ENCODE measurements at regions not wholly inside any gene's neighbourhood (a gene's known extent, or its start where the extent isn't known, plus 50 kb on each side); places are given as distances from the start of the nearest gene placed in this dataset.

DNA sequence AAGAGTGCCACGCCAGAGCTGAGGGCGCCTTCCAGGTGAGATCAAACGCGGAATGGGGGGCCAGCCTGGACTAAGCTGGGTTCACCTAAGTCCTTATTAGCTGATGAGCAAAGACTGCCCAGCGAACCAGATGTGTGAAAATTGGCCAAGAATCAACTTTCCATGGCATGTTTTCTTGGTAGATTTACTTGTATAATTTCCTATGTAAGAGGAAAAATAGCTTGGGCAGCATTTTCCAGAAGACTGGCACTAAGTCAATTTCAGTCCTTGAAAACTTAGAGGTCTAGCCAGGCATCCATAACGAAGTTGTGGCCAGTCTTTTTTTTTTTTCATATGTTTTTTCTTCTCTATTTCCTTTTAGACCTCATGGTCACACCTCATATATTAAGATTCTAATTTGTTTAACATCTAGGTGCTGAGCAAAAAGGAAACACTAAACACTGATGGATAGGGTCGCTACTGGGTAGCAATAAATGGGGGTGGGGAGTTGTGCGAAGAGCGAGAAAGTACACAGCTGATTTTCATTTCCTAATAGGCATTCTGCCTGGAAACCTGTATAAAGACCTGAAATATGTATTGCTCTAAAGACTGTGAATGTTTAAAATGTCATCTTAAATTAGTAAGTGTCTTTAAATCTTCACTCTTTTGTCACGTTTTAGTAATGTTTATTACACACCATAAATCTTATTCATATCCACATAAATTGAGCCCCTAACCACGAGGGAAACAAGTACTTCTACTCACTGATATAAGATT lies 188.8 kb downstream of the CD83 start:
- TF ChIP-seq, protein P1, sequence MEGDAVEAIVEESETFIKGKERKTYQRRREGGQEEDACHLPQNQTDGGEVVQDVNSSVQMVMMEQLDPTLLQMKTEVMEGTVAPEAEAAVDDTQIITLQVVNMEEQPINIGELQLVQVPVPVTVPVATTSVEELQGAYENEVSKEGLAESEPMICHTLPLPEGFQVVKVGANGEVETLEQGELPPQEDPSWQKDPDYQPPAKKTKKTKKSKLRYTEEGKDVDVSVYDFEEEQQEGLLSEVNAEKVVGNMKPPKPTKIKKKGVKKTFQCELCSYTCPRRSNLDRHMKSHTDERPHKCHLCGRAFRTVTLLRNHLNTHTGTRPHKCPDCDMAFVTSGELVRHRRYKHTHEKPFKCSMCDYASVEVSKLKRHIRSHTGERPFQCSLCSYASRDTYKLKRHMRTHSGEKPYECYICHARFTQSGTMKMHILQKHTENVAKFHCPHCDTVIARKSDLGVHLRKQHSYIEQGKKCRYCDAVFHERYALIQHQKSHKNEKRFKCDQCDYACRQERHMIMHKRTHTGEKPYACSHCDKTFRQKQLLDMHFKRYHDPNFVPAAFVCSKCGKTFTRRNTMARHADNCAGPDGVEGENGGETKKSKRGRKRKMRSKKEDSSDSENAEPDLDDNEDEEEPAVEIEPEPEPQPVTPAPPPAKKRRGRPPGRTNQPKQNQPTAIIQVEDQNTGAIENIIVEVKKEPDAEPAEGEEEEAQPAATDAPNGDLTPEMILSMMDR (IDR thresholded peaks at IDR 0.05) = no peak
- TF ChIP-seq POLR2AphosphoS5 (IDR thresholded peaks at IDR 0.05; ENCODE audit: low read depth, low read length) (no peak), SIN3A (IDR thresholded peaks at IDR 0.05; ENCODE audit: borderline replicate concordance, insufficient read depth, low read depth, low read length) (no peak)
- TF ChIP-seq, protein P2, sequence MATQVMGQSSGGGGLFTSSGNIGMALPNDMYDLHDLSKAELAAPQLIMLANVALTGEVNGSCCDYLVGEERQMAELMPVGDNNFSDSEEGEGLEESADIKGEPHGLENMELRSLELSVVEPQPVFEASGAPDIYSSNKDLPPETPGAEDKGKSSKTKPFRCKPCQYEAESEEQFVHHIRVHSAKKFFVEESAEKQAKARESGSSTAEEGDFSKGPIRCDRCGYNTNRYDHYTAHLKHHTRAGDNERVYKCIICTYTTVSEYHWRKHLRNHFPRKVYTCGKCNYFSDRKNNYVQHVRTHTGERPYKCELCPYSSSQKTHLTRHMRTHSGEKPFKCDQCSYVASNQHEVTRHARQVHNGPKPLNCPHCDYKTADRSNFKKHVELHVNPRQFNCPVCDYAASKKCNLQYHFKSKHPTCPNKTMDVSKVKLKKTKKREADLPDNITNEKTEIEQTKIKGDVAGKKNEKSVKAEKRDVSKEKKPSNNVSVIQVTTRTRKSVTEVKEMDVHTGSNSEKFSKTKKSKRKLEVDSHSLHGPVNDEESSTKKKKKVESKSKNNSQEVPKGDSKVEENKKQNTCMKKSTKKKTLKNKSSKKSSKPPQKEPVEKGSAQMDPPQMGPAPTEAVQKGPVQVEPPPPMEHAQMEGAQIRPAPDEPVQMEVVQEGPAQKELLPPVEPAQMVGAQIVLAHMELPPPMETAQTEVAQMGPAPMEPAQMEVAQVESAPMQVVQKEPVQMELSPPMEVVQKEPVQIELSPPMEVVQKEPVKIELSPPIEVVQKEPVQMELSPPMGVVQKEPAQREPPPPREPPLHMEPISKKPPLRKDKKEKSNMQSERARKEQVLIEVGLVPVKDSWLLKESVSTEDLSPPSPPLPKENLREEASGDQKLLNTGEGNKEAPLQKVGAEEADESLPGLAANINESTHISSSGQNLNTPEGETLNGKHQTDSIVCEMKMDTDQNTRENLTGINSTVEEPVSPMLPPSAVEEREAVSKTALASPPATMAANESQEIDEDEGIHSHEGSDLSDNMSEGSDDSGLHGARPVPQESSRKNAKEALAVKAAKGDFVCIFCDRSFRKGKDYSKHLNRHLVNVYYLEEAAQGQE (IDR thresholded peaks at IDR 0.05; ENCODE audit: insufficient read depth in 1 of 2, low read depth in 2 of 2, low read length in 1 of 2) = no peak
